Neural progenitor cell (in vitro differentiated cells): ENCODE measurements at regions not wholly inside any gene's neighbourhood (a gene's known extent, or its start where the extent isn't known, plus 50 kb on each side); places are given as distances from the start of the nearest gene placed in this dataset.
"Not testable (repeated sequence)": the region's sequence is repeated elsewhere in the genome, so short reads cannot be mapped to it uniquely, and the experiment has no call there.

Experiments used
- CTCF ChIP-seq: fragments of 200-600 bp; sonication (generic); IDR thresholded peaks from 2 replicates; pipeline ENCODE4 v1.5.1; 2017; ENCODE audit warnings: antibody characterized with exemption, mild to moderate bottlenecking
- EZH2 ChIP-seq: fragments of 200-600 bp; sonication (generic); IDR thresholded peaks from 2 replicates; pipeline ENCODE4 v1.6.1; 2017; ENCODE audit warnings: antibody characterized with exemption, mild to moderate bottlenecking, moderate library complexity

GRCh38 chr17:64726025-64726424 is 63.9 kb upstream of the SMURF2 start:
- TF ChIP-seq CTCF, EZH2: not testable (repeated sequence)
